ENCODE measurements at regions not wholly inside any gene's neighbourhood (a gene's known extent, or its start where the extent isn't known, plus 50 kb on each side); places are given as distances from the start of the nearest gene placed in this dataset.
A peak's percentile ranks its signal among the peaks of the same experiment; 100 is the strongest.

DNA sequence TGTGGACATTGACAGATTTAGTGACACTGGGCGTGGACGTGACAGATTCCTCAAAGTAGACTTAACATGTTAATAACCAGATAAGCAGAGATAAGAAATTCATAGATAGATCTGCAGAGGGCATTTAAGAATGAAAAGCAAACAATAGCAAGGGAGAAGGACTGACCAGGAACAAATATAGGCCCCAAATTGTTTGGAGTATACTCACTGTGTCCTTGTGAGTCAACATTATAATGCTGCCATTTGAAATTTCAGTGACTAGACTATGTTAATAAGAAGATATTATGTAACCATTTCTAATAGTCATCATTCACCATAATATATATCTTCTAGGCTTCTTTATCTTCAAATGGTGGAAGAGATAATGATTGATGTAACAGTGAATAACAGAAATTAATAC, 78.1 kb upstream of the SLC38A11 start:
- DNase-seq (ENCODE audit: low read depth), result no peak
- TF ChIP-seq, protein P1, sequence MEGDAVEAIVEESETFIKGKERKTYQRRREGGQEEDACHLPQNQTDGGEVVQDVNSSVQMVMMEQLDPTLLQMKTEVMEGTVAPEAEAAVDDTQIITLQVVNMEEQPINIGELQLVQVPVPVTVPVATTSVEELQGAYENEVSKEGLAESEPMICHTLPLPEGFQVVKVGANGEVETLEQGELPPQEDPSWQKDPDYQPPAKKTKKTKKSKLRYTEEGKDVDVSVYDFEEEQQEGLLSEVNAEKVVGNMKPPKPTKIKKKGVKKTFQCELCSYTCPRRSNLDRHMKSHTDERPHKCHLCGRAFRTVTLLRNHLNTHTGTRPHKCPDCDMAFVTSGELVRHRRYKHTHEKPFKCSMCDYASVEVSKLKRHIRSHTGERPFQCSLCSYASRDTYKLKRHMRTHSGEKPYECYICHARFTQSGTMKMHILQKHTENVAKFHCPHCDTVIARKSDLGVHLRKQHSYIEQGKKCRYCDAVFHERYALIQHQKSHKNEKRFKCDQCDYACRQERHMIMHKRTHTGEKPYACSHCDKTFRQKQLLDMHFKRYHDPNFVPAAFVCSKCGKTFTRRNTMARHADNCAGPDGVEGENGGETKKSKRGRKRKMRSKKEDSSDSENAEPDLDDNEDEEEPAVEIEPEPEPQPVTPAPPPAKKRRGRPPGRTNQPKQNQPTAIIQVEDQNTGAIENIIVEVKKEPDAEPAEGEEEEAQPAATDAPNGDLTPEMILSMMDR (IDR thresholded peaks at IDR 0.05; ENCODE audit: low read depth, low read length, missing control alignments), result no peak
- H3K4me3 ChIP-seq (ENCODE audit: low read depth, low read length), result no peak overlapping the region

DNA sequence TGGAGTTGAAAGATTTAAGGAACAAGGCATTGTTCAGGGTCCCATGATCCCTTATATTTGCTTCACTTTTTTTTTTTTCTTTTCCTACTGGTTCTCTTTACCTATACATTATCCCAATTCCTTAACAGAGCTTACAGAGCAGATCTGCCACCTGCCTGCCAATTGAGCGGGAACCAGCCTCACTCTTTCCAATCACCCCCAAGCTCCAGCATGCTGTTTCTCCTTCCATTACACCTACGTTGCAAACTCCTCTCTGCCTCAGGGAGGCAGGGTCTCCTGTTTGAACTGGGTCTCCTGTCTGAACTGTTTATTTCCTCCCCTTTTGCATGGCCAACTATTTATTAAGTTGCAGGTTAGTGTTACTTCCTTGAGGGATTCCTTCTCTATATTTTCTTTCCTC, 77.2 kb upstream of the SLC38A11 start:
- H3K4me3 ChIP-seq (ENCODE audit: low read depth, low read length), result no peak overlapping the region
- DNase-seq (ENCODE audit: low read depth), result no peak
- TF ChIP-seq, protein P1 (IDR thresholded peaks at IDR 0.05; ENCODE audit: low read depth, low read length, missing control alignments), result no peak

DNA sequence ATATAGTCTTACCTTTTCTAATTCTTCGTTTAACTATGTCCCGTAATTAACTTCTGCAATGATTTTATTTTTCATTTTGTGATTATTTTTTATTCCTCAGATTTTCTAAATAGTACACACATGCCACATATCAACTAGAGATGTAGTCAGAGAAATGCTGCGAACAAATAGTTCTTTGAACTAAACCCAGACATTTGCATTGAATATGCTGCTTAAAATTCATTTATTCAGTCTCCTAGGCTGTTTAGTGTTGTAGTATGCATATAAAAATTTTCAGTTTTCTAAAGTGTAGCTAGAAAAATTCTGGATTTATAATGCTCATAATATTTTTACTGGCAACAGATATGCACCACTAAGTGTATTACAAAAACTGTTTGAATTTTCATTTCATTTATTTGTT, 68.9 kb upstream of the SLC38A11 start:
- DNase-seq (ENCODE audit: low read depth), result no peak
- no peak overlapping the region for H3K4me3 ChIP-seq (ENCODE audit: low read depth, low read length)
- TF ChIP-seq, protein P1 (IDR thresholded peaks at IDR 0.05; ENCODE audit: low read depth, low read length, missing control alignments), result no peak

DNA sequence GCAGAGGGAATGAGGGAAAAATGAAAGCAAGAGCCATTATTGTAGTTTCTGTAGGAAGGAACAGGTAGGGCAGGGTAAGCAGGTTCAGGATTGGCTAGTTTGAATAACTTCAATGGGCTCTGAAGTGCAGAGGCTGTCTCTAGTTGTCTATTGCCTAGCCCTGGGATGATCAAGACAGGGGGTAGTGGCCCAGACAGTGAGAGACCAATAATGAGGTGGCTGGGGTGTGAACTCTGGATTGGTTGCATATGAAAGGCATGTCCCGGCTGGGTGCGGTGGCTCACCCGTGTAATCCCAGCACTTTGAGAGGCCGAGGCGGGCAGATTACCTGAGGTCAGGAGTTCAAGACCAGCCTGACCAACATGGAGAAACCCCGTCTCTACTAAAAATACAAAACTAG, 67.5 kb upstream of the SLC38A11 start:
- no peak for DNase-seq (ENCODE audit: low read depth)
- no peak overlapping the region for H3K4me3 ChIP-seq (ENCODE audit: low read depth, low read length)
- TF ChIP-seq, protein P1 (IDR thresholded peaks at IDR 0.05; ENCODE audit: low read depth, low read length, missing control alignments), result no peak

DNA sequence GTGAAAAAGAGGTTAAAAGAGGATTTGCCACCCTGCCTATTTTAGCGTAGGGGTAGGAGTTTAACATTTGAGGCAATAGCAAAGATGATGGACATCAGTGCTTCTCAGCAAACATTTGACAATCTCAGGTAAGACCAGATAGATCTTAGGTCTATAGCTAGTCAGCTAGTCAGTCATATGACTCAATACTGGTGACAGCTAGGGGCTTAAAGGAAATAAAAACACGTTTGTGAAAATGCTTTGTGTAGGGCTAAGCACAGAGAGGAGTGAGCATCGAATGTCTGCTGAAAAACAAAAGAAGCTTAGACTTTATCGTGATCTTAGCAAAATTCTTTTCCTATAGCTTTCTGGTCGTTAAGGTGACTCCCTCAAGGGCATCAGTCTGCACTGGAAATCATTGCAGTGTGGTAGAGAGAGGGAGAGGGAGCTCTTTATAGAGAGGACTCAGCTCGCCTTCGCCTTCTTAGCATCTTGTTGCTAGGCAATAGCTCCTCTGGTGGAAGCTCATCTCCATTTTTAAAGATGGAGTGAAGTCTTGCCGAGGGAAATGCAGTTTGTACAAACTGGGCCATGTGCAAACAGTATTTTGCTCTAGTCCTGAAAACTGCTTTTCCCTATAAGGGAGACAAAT, 62.8 kb upstream of the SLC38A11 start:
- TF ChIP-seq, protein P1 (IDR thresholded peaks at IDR 0.05; ENCODE audit: low read depth, low read length, missing control alignments), result no peak
- DNase-seq (ENCODE audit: low read depth), result no peak
- H3K4me3 ChIP-seq (ENCODE audit: low read depth, low read length), result no peak overlapping the region

DNA sequence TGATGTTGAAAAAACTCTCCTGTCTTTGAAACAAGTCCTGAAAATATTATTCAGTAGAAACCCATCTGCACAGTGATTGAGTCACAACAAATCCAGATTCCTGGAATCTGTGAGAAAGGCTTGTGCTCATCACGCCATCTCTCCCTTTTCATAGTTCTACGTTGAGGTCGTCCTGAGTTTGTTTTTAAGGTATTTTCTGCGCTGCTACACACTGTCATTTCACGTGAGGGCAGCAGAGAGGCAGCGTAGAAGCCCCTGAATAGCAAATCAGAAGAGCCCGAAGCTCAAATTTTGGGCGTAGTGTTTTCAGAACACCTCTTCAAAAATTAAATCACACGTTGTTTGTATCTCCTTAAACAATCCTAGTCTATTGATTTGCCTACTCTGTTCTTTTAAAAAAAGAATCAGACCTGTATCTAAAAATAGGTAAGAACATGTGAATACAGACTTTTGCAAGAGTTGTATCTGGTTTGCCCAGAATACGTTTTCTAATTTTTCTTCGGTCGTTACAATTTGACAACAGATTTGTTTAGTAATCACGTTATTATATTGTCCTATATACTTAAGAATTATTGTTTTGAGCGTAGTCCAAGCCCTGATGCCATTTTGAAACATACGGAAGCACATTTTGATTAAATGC, 61.6 kb upstream of the SLC38A11 start:
- DNase-seq (ENCODE audit: low read depth), result no peak
- TF ChIP-seq, protein P1 (IDR thresholded peaks at IDR 0.05; ENCODE audit: low read depth, low read length, missing control alignments), result peak; percentile 59
- no peak overlapping the region for H3K4me3 ChIP-seq (ENCODE audit: low read depth, low read length)

Measured in GM12864 (cell line).